OCI-LY1 (cell line): ENCODE measurements at regions not wholly inside any gene's neighbourhood (a gene's known extent, or its start where the extent isn't known, plus 50 kb on each side); places are given as distances from the start of the nearest gene placed in this dataset.

ENCODE experiments used
- EZH2 ChIP-seq: fragments of 200-600 bp; sonication (generic), shearing (Covaris generic); IDR thresholded peaks from 2 replicates; pipeline ENCODE4 v1.8.0; 2017; ENCODE audit warnings: borderline replicate concordance, mixed run types, mild to moderate bottlenecking, antibody characterized with exemption, low read length, moderate library complexity, mixed read lengths
- TF ChIP-seq, protein P1 (sequence below): fragments of 200-600 bp; sonication (generic), shearing (Covaris generic); IDR thresholded peaks from 2 replicates; pipeline ENCODE4 v1.5.1; 2017; ENCODE audit warnings: mild to moderate bottlenecking, antibody characterized with exemption, low read length, moderate library complexity, mixed read lengths

DNA sequence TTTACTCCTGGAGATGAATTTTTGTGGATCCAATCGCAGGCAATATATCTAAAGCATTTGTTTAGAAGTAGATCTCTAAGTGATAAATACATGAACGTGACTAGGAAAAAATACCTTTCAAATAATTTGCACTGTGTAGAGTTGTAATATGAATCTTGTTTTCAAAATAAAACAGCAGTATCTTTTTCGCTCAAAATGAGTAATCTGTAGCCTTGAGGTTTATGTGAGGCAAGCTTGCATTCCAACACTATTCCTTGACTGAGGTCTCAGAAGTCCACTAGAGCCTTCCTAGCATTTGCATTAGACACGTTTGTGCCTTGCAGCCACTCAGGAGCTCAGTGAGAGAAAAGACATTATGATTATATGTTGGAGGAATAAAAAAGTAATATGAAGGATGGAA, 138.3 kb upstream of the ROBO1 start:
- TF ChIP-seq EZH2 = no peak
- TF ChIP-seq, protein P1, sequence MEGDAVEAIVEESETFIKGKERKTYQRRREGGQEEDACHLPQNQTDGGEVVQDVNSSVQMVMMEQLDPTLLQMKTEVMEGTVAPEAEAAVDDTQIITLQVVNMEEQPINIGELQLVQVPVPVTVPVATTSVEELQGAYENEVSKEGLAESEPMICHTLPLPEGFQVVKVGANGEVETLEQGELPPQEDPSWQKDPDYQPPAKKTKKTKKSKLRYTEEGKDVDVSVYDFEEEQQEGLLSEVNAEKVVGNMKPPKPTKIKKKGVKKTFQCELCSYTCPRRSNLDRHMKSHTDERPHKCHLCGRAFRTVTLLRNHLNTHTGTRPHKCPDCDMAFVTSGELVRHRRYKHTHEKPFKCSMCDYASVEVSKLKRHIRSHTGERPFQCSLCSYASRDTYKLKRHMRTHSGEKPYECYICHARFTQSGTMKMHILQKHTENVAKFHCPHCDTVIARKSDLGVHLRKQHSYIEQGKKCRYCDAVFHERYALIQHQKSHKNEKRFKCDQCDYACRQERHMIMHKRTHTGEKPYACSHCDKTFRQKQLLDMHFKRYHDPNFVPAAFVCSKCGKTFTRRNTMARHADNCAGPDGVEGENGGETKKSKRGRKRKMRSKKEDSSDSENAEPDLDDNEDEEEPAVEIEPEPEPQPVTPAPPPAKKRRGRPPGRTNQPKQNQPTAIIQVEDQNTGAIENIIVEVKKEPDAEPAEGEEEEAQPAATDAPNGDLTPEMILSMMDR = no peak
